Effector memory CD4-positive, alpha-beta T cell (primary cell): ENCODE measurements at regions not wholly inside any gene's neighbourhood (a gene's known extent, or its start where the extent isn't known, plus 50 kb on each side); places are given as distances from the start of the nearest gene placed in this dataset.

Experiments used
- DNase-seq, 3 donors: peaks; one replicate each; pipeline ENCODE4 v3.0.0-alpha.2; 2020
- H3K27ac ChIP-seq: 2 replicates; pipeline ENCODE4 v1.7.0; 2013; ENCODE audit warnings: mild to moderate bottlenecking, low read length, moderate library complexity; ENCODE audit not compliant: insufficient read depth, poor library complexity, severe bottlenecking
- H3K27me3 ChIP-seq: replicated peaks from 2 replicates; pipeline ENCODE4 v1.7.0; 2013; ENCODE audit warnings: mild to moderate bottlenecking, low read length; ENCODE audit not compliant: insufficient read depth, control insufficient read depth, poor library complexity, severe bottlenecking
- H3K36me3 ChIP-seq: 2 replicates; pipeline ENCODE4 v1.7.0; 2013; ENCODE audit warnings: mild to moderate bottlenecking, low read length, moderate library complexity; ENCODE audit not compliant: control insufficient read depth, insufficient read depth
- H3K4me1 ChIP-seq: 2 replicates; pipeline ENCODE4 v1.7.0; 2013; ENCODE audit warnings: low read length, mild to moderate bottlenecking; ENCODE audit not compliant: control insufficient read depth, insufficient read depth, poor library complexity, severe bottlenecking
- H3K4me3 ChIP-seq: 2 replicates; pipeline ENCODE4 v1.7.0; 2013; ENCODE audit warnings: low read length, low read depth, mild to moderate bottlenecking; ENCODE audit not compliant: insufficient read depth, poor library complexity, severe bottlenecking
- H3K9me3 ChIP-seq: 2 replicates; pipeline ENCODE4 v1.7.0; 2013; ENCODE audit warnings: mild to moderate bottlenecking, low read length, moderate library complexity; ENCODE audit not compliant: control insufficient read depth

GRCh38 chr4:149923736-149924135 lies 108.1 kb upstream of the IQCM start:
- no peak for DNase-seq
- Histone ChIP-seq H3K36me3 (no peaks in the 10 kb centered on the region), H3K4me3 (no peak overlapping the region), H3K27me3 (no peaks in the 10 kb centered on the region), H3K4me1 (no peaks in the 10 kb centered on the region), H3K9me3 (no peaks in the 10 kb centered on the region), H3K27ac (no peak overlapping the region)

GRCh38 chr4:149927514-149927913 lies 111.9 kb upstream of the IQCM start:
- H3K9me3 ChIP-seq, result no peaks in the 10 kb centered on the region
- no peak overlapping the region for H3K4me3 ChIP-seq
- no peaks in the 10 kb centered on the region for H3K4me1 ChIP-seq
- no peak overlapping the region for H3K27ac ChIP-seq
- H3K36me3 ChIP-seq, result no peaks in the 10 kb centered on the region
- no peak for DNase-seq
- H3K27me3 ChIP-seq, result no peaks in the 10 kb centered on the region

GRCh38 chr4:149928507-149928906 lies 112.9 kb upstream of the IQCM start:
- Histone ChIP-seq H3K36me3 (no peaks in the 10 kb centered on the region), H3K27me3 (no peaks in the 10 kb centered on the region), H3K9me3 (no peaks in the 10 kb centered on the region), H3K4me3 (no peak overlapping the region), H3K4me1 (no peaks in the 10 kb centered on the region), H3K27ac (no peak overlapping the region)
- no peak for DNase-seq

GRCh38 chr4:149931431-149931830 lies 115.8 kb upstream of the IQCM start:
- Histone ChIP-seq H3K27me3 (no peaks in the 10 kb centered on the region), H3K27ac (no peak overlapping the region), H3K4me1 (no peaks in the 10 kb centered on the region), H3K9me3 (no peaks in the 10 kb centered on the region), H3K4me3 (no peak overlapping the region), H3K36me3 (no peaks in the 10 kb centered on the region)
- no peak for DNase-seq

- no peak for DNase-seq
- Histone ChIP-seq H3K27ac (no peak overlapping the region), H3K36me3 (no peaks in the 10 kb centered on the region), H3K4me1 (no peaks in the 10 kb centered on the region), H3K27me3 (no peaks in the 10 kb centered on the region), H3K9me3 (no peaks in the 10 kb centered on the region), H3K4me3 (no peak overlapping the region)
Measured at GRCh38 chr4:149932188-149932587, 116.5 kb upstream of the IQCM start.

- Histone ChIP-seq H3K27ac (no peak overlapping the region), H3K4me1 (no peaks in the 10 kb centered on the region)
Measured at GRCh38 chr4:149933120-149933519, 117.5 kb upstream of the IQCM start.

GRCh38 chr4:149933883-149934282 lies 118.2 kb upstream of the IQCM start:
- DNase-seq, result no peak
- no peak overlapping the region for H3K27ac ChIP-seq
- H3K9me3 ChIP-seq, result no peaks in the 10 kb centered on the region
- H3K4me3 ChIP-seq, result no peak overlapping the region
- H3K36me3 ChIP-seq, result no peaks in the 10 kb centered on the region
- no peaks in the 10 kb centered on the region for H3K4me1 ChIP-seq
- H3K27me3 ChIP-seq, result no peaks in the 10 kb centered on the region

More at GRCh38 chr4:149933120-149933519, 117.5 kb upstream of the IQCM start:
- Histone ChIP-seq H3K36me3 (no peaks in the 10 kb centered on the region), H3K27me3 (no peaks in the 10 kb centered on the region), H3K4me3 (no peak overlapping the region), H3K9me3 (no peaks in the 10 kb centered on the region)
- no peak for DNase-seq

GRCh38 chr4:149949381-149949780 lies 128.9 kb upstream of the DCLK2 start:
- Histone ChIP-seq H3K9me3 (no peaks in the 10 kb centered on the region), H3K27me3 (no peaks in the 10 kb centered on the region), H3K4me1 (no peaks in the 10 kb centered on the region), H3K36me3 (no peaks in the 10 kb centered on the region), H3K27ac (no peak overlapping the region), H3K4me3 (no peak overlapping the region)
- no peak for DNase-seq

GRCh38 chr4:149951152-149951900 lies 126.9 kb upstream of the DCLK2 start:
- Histone ChIP-seq H3K4me1 (no peaks in the 10 kb centered on the region), H3K9me3 (no peaks in the 10 kb centered on the region), H3K27ac (no peak overlapping the region), H3K27me3 (no peaks in the 10 kb centered on the region), H3K36me3 (no peaks in the 10 kb centered on the region), H3K4me3 (no peak overlapping the region)
- DNase-seq, result no peak

GRCh38 chr4:149952101-149952500 lies 126.1 kb upstream of the DCLK2 start:
- Histone ChIP-seq H3K27ac (no peak overlapping the region), H3K9me3 (no peaks in the 10 kb centered on the region), H3K4me1 (no peaks in the 10 kb centered on the region), H3K27me3 (no peaks in the 10 kb centered on the region), H3K36me3 (no peaks in the 10 kb centered on the region), H3K4me3 (no peak overlapping the region)
- DNase-seq, result no peak
